ENCODE measurements at regions not wholly inside any gene's neighbourhood (a gene's known extent, or its start where the extent isn't known, plus 50 kb on each side); places are given as distances from the start of the nearest gene placed in this dataset.

DNA sequence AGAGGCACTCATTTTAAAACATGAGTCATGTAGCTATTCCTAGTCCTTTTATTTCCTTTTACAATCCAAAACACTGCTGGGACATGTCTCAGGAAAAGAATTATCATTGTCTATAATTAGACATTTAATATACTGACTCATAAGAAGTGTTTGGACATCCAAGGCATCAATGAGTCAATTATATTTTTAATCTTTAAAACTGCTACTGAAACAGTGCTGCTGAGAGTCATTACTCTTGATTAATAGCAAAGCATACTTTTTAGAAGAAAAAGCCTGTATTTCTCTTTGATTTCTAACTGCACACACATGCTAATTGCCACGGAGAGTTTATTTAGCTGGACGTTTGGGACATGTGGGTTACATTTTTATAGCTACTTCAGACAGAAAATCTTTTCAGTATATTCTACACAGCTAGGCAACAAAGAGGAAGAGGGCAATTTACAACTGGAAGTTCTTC is 1249.0 kb upstream of the CDH18 start:
- intact Hi-C loops (cut with micrococcal nuclease): no loop called here

DNA sequence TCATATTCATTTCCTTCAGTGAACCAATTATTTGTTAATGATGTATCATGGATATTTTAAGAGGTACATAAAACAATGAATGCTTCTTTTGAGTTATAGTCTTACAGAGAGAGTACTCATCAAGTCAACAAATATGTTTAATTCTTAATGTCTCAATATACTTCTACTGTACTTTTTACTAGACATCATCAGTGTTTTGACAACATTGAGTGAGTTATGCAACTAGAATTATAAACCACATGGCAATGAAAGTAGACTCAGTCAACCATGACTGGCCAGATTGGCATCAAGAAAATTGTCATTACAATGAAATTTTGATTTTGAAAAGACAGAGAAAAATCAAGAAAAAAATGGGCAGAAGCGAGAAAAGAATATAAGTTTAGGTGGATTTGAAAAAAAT is 1248.1 kb upstream of the CDH18 start:
- H3K27ac Mint-ChIP-seq: no peak overlapping the region
- no peaks in the 10 kb centered on the region for H3K4me1 Mint-ChIP-seq
- H3K27me3 Mint-ChIP-seq: no peaks in the 10 kb centered on the region
- no peak overlapping the region for H3K4me3 Mint-ChIP-seq
- no peak for DNase-seq
- H3K9me3 Mint-ChIP-seq: no peaks in the 10 kb centered on the region
- no peak for ATAC-seq (ENCODE audit: low read depth)
- intact Hi-C loops (cut with micrococcal nuclease): no loop called here
- no peaks in the 10 kb centered on the region for H3K36me3 Mint-ChIP-seq (ENCODE audit: low read depth)
- TF ChIP-seq, protein P1, sequence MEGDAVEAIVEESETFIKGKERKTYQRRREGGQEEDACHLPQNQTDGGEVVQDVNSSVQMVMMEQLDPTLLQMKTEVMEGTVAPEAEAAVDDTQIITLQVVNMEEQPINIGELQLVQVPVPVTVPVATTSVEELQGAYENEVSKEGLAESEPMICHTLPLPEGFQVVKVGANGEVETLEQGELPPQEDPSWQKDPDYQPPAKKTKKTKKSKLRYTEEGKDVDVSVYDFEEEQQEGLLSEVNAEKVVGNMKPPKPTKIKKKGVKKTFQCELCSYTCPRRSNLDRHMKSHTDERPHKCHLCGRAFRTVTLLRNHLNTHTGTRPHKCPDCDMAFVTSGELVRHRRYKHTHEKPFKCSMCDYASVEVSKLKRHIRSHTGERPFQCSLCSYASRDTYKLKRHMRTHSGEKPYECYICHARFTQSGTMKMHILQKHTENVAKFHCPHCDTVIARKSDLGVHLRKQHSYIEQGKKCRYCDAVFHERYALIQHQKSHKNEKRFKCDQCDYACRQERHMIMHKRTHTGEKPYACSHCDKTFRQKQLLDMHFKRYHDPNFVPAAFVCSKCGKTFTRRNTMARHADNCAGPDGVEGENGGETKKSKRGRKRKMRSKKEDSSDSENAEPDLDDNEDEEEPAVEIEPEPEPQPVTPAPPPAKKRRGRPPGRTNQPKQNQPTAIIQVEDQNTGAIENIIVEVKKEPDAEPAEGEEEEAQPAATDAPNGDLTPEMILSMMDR (IDR thresholded peaks at IDR 0.05): no peak
- ChIA-PET POLR2A (no interaction called here), CTCF (no interaction called here)

More for the DNA sequence above, 1249.0 kb upstream of the CDH18 start:
- Mint-ChIP-seq H3K36me3 (ENCODE audit: low read depth) (no peaks in the 10 kb centered on the region), H3K9me3 (no peaks in the 10 kb centered on the region), H3K27me3 (no peaks in the 10 kb centered on the region), H3K27ac (no peak overlapping the region), H3K4me1 (no peaks in the 10 kb centered on the region), H3K4me3 (no peak overlapping the region)
- ChIA-PET POLR2A (no interaction called here), CTCF (no interaction called here)
- ATAC-seq (ENCODE audit: low read depth): no peak
- TF ChIP-seq, protein P1 (IDR thresholded peaks at IDR 0.05): no peak
- no peak for DNase-seq

DNA sequence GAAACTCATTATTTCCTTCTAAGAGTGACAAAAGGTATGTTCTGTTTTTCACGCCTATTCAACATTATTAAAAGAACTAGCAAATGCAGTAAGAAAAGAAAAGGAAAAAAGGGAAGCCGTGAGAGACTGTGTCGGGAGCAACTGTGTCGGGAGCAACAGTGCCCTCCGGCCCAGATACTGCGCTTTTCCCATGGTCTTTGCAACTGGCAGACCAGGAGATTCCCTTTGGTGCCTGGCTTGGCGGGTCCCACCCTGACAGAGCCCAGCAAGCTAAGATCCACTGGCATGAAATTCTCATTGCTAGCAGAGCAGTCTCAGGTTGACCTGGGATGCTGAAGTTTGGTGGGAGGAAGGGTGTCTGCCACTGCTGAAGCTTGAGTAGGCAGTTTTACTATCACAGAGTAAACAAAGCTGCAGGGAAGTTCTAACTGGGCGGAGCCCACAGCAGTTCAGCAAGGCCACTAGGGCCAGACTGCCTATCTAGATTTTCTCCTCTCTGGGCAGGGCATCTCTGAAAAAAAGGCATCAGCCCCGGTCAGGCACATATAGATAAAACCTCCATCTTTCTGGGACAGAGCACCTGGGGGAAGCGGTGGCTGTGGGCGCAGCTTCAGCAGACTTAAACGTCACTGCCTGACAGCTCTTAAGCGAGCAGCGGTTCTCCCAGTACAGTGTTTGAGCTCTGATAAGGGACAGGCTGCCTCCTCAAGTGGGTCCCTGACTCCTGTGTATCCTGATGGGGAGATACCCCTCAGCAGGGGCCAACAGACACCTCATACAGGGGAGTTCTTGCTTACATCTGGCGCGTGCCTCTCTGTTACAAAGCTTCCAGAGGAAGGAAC is 1237.4 kb upstream of the CDH18 start:
- no peak overlapping the region for H3K4me3 Mint-ChIP-seq
- no peaks in the 10 kb centered on the region for H3K36me3 Mint-ChIP-seq (ENCODE audit: low read depth)
- no peaks in the 10 kb centered on the region for H3K4me1 Mint-ChIP-seq
- intact Hi-C loops (cut with micrococcal nuclease): no loop called here
- ATAC-seq (ENCODE audit: low read depth) (no peak), DNase-seq (no peak)
- POLR2A ChIA-PET: no interaction called here
- TF ChIP-seq, protein P1 (IDR thresholded peaks at IDR 0.05): no peak
- H3K9me3 Mint-ChIP-seq: peaks cover 2% of the 10 kb centered on the region
- no peaks in the 10 kb centered on the region for H3K27me3 Mint-ChIP-seq
- CTCF ChIA-PET: no interaction called here
- no peak overlapping the region for H3K27ac Mint-ChIP-seq

DNA sequence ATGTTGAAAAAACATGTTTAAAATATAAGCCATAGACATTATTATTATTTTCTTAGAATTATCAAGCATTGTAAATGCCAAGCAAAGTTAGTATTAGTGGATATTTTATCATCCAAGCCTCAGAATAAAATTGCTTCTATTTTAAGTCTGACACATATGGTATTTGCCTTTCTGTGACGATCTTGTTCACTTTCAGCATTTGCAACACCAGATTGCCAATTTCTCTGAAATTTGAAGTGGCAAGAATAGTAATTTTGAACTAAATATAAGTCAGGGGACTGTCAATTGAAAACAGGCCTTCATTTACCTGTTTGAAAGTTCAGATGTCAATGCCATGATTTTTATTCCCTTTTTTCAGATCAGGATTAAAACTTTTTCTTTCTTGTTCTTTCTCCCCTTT is 1233.6 kb upstream of the CDH18 start:
- ATAC-seq (ENCODE audit: low read depth) (no peak), DNase-seq (no peak)
- ChIA-PET CTCF (no interaction called here), POLR2A (no interaction called here)
- Mint-ChIP-seq H3K36me3 (ENCODE audit: low read depth) (no peaks in the 10 kb centered on the region), H3K9me3 (no peaks in the 10 kb centered on the region), H3K4me1 (no peaks in the 10 kb centered on the region), H3K4me3 (no peak overlapping the region), H3K27ac (no peak overlapping the region), H3K27me3 (no peaks in the 10 kb centered on the region)
- TF ChIP-seq, protein P1 (IDR thresholded peaks at IDR 0.05): no peak
- intact Hi-C loops (cut with micrococcal nuclease): no loop called here

DNA sequence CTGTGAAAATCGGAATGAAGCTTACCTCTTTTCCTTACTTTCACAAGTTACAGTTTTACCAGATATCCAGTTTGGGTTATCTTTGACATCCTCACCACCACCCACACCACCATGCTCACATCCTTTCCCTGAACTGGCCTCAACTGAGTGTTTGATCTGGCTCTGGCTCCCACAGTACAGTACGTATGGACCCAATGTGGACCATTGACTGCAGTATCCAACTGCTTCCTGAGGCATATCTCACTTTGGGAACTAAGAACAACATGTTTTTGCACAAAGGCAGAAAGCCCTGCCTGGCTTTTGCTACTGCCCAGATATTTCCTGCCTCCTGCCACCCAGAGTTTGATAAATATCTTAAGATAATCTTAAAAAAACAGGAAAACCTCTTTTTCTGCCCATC is 1232.0 kb upstream of the CDH18 start:
- CTCF ChIA-PET: no interaction called here
- TF ChIP-seq, protein P1 (IDR thresholded peaks at IDR 0.05): no peak
- intact Hi-C loops (cut with micrococcal nuclease): no loop called here
- Mint-ChIP-seq H3K36me3 (ENCODE audit: low read depth) (no peaks in the 10 kb centered on the region), H3K4me1 (no peaks in the 10 kb centered on the region), H3K27me3 (no peaks in the 10 kb centered on the region), H3K27ac (no peak overlapping the region), H3K9me3 (no peaks in the 10 kb centered on the region), H3K4me3 (no peak overlapping the region)
- POLR2A ChIA-PET: no interaction called here
- no peak for DNase-seq
- no peak for ATAC-seq (ENCODE audit: low read depth)

Measured in activated B cell treated with CpG ODN at 0.5 μM for 24 hours (primary cell).